Mucosa of descending colon (tissue), 3 donors: ENCODE measurements at regions not wholly inside any gene's neighbourhood (a gene's known extent, or its start where the extent isn't known, plus 50 kb on each side); places are given as distances from the start of the nearest gene placed in this dataset.
A peak's percentile ranks its signal among the peaks of the same experiment; 100 is the strongest.
"Not testable (repeated sequence)": the region's sequence is repeated elsewhere in the genome, so short reads cannot be mapped to it uniquely, and the experiment has no call there.

Source experiments
- ATAC-seq: fragments of 200-7000 bp; cut with Tn5 transposase; one replicate; pipeline ENCODE4 v1.9.1; 2020; ENCODE audit warnings: mild to moderate bottlenecking, moderate library complexity
- DNase-seq, 3 donors: peaks; one replicate each; pipeline ENCODE4 v3.0.0-alpha.2; 2020
- H3K36me3 ChIP-seq: fragments of 200-600 bp; one replicate; pipeline ENCODE4 v1.8.0; 2021; ENCODE audit warnings: low read depth, mild to moderate bottlenecking
- H3K4me1 ChIP-seq: fragments of 200-600 bp; one replicate; pipeline ENCODE4 v1.8.0; 2021; ENCODE audit warnings: low read depth, mild to moderate bottlenecking
- H3K4me3 ChIP-seq: fragments of 200-600 bp; one replicate; pipeline ENCODE4 v1.8.0; 2021; ENCODE audit warnings: mild to moderate bottlenecking
- H3K9me3 ChIP-seq: fragments of 200-600 bp; one replicate; pipeline ENCODE4 v1.8.0; 2021; ENCODE audit warnings: mild to moderate bottlenecking
- CTCF ChIP-seq: fragments of 200-600 bp; IDR thresholded peaks from one replicate; pipeline ENCODE4 v1.8.0; 2022; ENCODE audit warnings: antibody characterized with exemption, mild to moderate bottlenecking
- intact Hi-C, 2 donors: fragments of 100-400 bp; cut with DNase I in 1 of 2; cut with micrococcal nuclease in 1 of 2; formaldehyde crosslinking; loops; one replicate each; pipeline versions ENCODE4 v1.11.0 to v1.11.1; 2022; cut with DNase I, micrococcal nuclease
- donor health status: DM: no; HTN: no; CAD: no; lungs with moderate emphysema.
- donor health status: DM: no; HTN: no; CAD: no.
- donor health status: DM: no; HTN: yes; CAD: no.

- Histone ChIP-seq H3K36me3 (no peaks in the 10 kb centered on the region), H3K9me3 (no peaks in the 10 kb centered on the region), H3K4me3 (no peak overlapping the region), H3K4me1 (no peaks in the 10 kb centered on the region)
- no peak for TF ChIP-seq CTCF
- no peak for DNase-seq
- no peak for ATAC-seq
- intact Hi-C loops, result no loop called here
Measured at GRCh38 chr1:113307771-113308445, 82.4 kb upstream of the MAGI3 start.

GRCh38 chr1:113312651-113313050 is 77.7 kb upstream of the MAGI3 start:
- ATAC-seq, intact Hi-C loops, H3K4me1 ChIP-seq, H3K36me3 ChIP-seq, H3K4me3 ChIP-seq, H3K9me3 ChIP-seq, DNase-seq: not testable (repeated sequence)

GRCh38 chr1:113314600-113314999 is 75.7 kb upstream of the MAGI3 start:
- Histone ChIP-seq H3K4me1 (no peaks in the 10 kb centered on the region), H3K4me3 (no peak overlapping the region), H3K9me3 (no peaks in the 10 kb centered on the region), H3K36me3 (no peaks in the 10 kb centered on the region)
- TF ChIP-seq CTCF, result no peak
- no peak for ATAC-seq
- no peak for DNase-seq
- intact Hi-C loops, result no loop called here

GRCh38 chr1:113320272-113320671 is 70.0 kb upstream of the MAGI3 start:
- Histone ChIP-seq H3K36me3 (no peaks in the 10 kb centered on the region), H3K9me3 (no peaks in the 10 kb centered on the region), H3K4me1 (peaks cover 15% of the 10 kb centered on the region), H3K4me3 (no peak overlapping the region)
- ATAC-seq, result peak; percentile 95
- peak in 1 of 3 donors; percentile 18 for DNase-seq
- intact Hi-C loops, result no loop called here
- TF ChIP-seq CTCF, result no peak

GRCh38 chr1:113320972-113321680 is 69.2 kb upstream of the MAGI3 start:
- no peaks in the 10 kb centered on the region for H3K36me3 ChIP-seq
- no peaks in the 10 kb centered on the region for H3K9me3 ChIP-seq
- TF ChIP-seq CTCF, result no peak
- ATAC-seq (no peak), DNase-seq (no peak)
- no peak overlapping the region for H3K4me3 ChIP-seq
- intact Hi-C loops, result no loop called here
- H3K4me1 ChIP-seq, result peaks cover 15% of the 10 kb centered on the region

DNA sequence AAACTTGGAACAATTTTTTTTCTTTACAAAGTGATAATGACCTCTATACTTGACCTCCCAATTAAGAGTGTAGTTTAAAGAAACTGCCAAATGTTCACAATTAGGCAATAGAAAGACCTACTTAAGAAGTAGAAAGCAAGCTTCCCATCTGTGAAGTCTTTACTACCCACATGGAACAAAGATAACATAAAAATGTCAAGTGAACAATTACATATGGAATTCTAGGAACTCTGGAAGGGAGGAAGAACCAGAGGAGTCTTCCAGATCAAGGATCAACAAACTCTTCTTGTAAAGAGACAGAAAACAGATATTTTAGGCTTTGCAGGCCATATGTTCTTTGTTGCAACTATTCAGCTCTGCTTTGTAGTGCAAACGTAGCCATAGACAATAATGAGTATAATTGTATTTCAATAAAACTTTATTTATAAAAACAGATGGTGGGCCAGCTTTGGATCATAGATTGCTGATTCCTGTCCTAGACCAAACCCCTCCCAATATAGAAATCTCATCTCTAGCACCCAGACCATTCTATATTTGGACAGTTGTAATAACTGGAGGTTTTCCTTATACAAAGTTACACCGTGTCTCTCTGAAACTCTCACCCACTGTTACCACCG is 68.4 kb upstream of the MAGI3 start:
- Histone ChIP-seq H3K4me1 (peaks cover 15% of the 10 kb centered on the region), H3K9me3 (no peaks in the 10 kb centered on the region), H3K36me3 (no peaks in the 10 kb centered on the region), H3K4me3 (no peak overlapping the region)
- TF ChIP-seq CTCF, result no peak
- intact Hi-C loops, result no loop called here
- ATAC-seq (no peak), DNase-seq (no peak)
